GM12878 (cell line): ENCODE measurements at regions not wholly inside any gene's neighbourhood (a gene's known extent, or its start where the extent isn't known, plus 50 kb on each side); places are given as distances from the start of the nearest gene placed in this dataset.

Source experiments
- BRCA1 ChIP-seq: IDR thresholded peaks from 2 replicates; pipeline ENCODE4 v1.6.1; 2011; ENCODE audit warnings: low read depth, low read length, improper control_type of control experiment
- CREM ChIP-seq: IDR thresholded peaks from 2 replicates; pipeline ENCODE4 v1.6.1; 2014; ENCODE audit warnings: antibody characterized with exemption, low read depth
- EZH2 ChIP-seq: IDR thresholded peaks from 2 replicates; pipeline ENCODE4 v1.6.1; 2012; ENCODE audit warnings: low read depth, mild to moderate bottlenecking, control low read depth, inconsistent platforms, low read length, borderline replicate concordance; ENCODE audit not compliant: control insufficient read depth
- POLR2A ChIP-seq: IDR thresholded peaks from 2 replicates; pipeline ENCODE4 v1.6.1; 2011; ENCODE audit warnings: low read depth, mild to moderate bottlenecking, low read length
- TBL1XR1 ChIP-seq: IDR thresholded peaks from 2 replicates; pipeline ENCODE4 v1.6.1; 2012; ENCODE audit warnings: low read depth, low read length, improper control_type of control experiment
- TF ChIP-seq, protein P1 (sequence below), 3 experiments: IDR thresholded peaks in 2 of 3; conservative IDR thresholded peaks in 1 of 3; 2 replicates each; pipeline ENCODE4 v1.5.1; 2011; ENCODE audit warnings: low read depth in 3 of 3, low read length in 3 of 3, mild to moderate bottlenecking in 3 of 3, control low read depth in 2 of 3, moderate library complexity in 2 of 3, inconsistent platforms in 1 of 3, mixed read lengths in 1 of 3; ENCODE audit not compliant: control insufficient read depth in 2 of 3, insufficient read depth in 1 of 3; ENCODE audit errors: extremely low read depth in 1 of 3
- TF ChIP-seq, protein P2 (sequence below): IDR thresholded peaks from 2 replicates; pipeline ENCODE4 v1.6.1; 2012; ENCODE audit warnings: low read depth, low read length, improper control_type of control experiment

DNA sequence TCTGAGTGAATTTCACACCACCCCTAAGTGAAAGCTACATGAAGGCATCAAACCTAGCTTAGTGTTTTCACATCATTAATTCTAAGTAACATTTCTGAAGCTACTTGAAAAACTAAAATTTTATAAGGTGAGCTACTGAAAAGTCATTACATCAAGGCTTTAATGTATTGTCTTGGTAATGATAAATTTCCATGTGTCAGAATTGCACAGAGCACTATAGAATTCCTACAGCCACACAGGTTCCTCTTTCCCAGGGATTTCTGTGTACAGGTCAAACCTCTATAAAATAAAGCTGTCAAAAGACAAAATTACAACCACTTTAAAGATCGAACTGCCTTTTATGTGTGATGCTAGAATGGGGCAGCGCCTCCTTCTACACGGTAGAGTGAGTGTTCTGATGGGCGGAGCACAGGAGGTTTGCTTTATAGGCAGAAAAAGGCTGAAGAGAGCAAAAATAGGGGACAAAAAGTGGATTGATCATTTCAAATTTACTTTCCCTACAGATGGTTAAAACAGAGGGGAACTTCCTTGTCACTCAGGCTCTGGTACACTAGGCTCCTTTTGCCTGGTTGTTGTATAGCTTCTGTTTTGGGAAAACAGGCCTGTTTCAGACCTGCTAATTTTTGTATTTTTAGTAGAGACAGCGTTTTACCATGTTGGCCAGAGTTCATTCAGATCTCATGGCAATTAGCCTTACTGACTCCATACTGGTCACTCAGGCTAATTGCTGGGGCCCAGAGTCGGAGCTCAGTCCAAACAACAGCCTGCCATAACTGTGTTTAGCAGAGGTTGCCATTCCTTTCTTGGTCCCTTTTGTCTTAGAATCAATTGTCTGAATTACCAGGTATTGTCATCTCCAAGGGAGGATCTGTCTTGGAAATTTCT is 102.5 kb upstream of the BASP1 start:
- TF ChIP-seq EZH2 (no peak), BRCA1 (no peak), TBL1XR1 (no peak), CREM (no peak), POLR2A (no peak)
- TF ChIP-seq, protein P1, sequence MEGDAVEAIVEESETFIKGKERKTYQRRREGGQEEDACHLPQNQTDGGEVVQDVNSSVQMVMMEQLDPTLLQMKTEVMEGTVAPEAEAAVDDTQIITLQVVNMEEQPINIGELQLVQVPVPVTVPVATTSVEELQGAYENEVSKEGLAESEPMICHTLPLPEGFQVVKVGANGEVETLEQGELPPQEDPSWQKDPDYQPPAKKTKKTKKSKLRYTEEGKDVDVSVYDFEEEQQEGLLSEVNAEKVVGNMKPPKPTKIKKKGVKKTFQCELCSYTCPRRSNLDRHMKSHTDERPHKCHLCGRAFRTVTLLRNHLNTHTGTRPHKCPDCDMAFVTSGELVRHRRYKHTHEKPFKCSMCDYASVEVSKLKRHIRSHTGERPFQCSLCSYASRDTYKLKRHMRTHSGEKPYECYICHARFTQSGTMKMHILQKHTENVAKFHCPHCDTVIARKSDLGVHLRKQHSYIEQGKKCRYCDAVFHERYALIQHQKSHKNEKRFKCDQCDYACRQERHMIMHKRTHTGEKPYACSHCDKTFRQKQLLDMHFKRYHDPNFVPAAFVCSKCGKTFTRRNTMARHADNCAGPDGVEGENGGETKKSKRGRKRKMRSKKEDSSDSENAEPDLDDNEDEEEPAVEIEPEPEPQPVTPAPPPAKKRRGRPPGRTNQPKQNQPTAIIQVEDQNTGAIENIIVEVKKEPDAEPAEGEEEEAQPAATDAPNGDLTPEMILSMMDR (IDR thresholded peaks at IDR 0.05 in 2 of 3, conservative IDR thresholded peaks at IDR 0.05 in 1 of 3; ENCODE audit: control insufficient read depth in 2 of 3, extremely low read depth in 1 of 3, insufficient read depth in 1 of 3, low read depth in 3 of 3, low read length in 3 of 3), result no peak
- TF ChIP-seq, protein P2, sequence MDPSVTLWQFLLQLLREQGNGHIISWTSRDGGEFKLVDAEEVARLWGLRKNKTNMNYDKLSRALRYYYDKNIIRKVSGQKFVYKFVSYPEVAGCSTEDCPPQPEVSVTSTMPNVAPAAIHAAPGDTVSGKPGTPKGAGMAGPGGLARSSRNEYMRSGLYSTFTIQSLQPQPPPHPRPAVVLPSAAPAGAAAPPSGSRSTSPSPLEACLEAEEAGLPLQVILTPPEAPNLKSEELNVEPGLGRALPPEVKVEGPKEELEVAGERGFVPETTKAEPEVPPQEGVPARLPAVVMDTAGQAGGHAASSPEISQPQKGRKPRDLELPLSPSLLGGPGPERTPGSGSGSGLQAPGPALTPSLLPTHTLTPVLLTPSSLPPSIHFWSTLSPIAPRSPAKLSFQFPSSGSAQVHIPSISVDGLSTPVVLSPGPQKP, result no peak
